Testis (tissue), 2 donors: ENCODE measurements at regions not wholly inside any gene's neighbourhood (a gene's known extent, or its start where the extent isn't known, plus 50 kb on each side); places are given as distances from the start of the nearest gene placed in this dataset.

Experiments
- DNase-seq: peaks from one replicate; pipeline ENCODE4 v3.0.0-alpha.2; 2019
- H3K27ac ChIP-seq, 2 donors: fragments of 200-600 bp; sonication (generic); one replicate each; pipeline ENCODE4 v1.5.1; 2019
- H3K27me3 ChIP-seq: fragments of 200-600 bp; sonication (generic); one replicate; pipeline ENCODE4 v1.5.1; 2019
- H3K36me3 ChIP-seq: fragments of 200-600 bp; sonication (generic); one replicate; pipeline ENCODE4 v1.5.1; 2017; ENCODE audit warnings: low read depth; ENCODE audit errors: missing control alignments
- H3K4me1 ChIP-seq: fragments of 200-600 bp; sonication (generic); one replicate; pipeline ENCODE4 v1.5.1; 2019
- H3K4me3 ChIP-seq, 2 donors: fragments of 200-600 bp; sonication (generic); one replicate each; pipeline ENCODE4 v1.5.1; 2017 to 2019
- H3K9me3 ChIP-seq: fragments of 200-600 bp; sonication (generic); one replicate; pipeline ENCODE4 v1.5.1; 2017
- CTCF ChIP-seq, 3 experiments: fragments of 450-650 bp in 2 of 3; fragments of 200-600 bp in 1 of 3; sonication (generic) in 1 of 3; IDR thresholded peaks; one replicate each; pipeline ENCODE4 v1.5.1; 2016 to 2019; ENCODE audit warnings: antibody characterized with exemption in 3 of 3, mild to moderate bottlenecking in 2 of 3, moderate library complexity in 1 of 3
- POLR2A ChIP-seq: fragments of 450-650 bp; IDR thresholded peaks from one replicate; pipeline ENCODE4 v1.6.1; 2017; ENCODE audit warnings: antibody characterized with exemption, mild to moderate bottlenecking, moderate library complexity
- WGBS, 2 donors: methylation state at CpG; one replicate each; pipeline ENCODE4 v1.1.5; 2018; 5-methylcytosine and 5-hydroxymethylcytosine counted together
- intact Hi-C: fragments of 100-400 bp; cut with DNase I; formaldehyde crosslinking; loops from one replicate; pipeline ENCODE4 v1.15.1; 2023; ENCODE audit warnings: low total_unique reads

GRCh38 chr5:82363524-82363923, 85.4 kb upstream of the RPS23 start:
- Histone ChIP-seq H3K9me3 (no peaks in the 10 kb centered on the region), H3K36me3 (no peaks in the 10 kb centered on the region), H3K4me1 (no peaks in the 10 kb centered on the region), H3K4me3 (no peak overlapping the region), H3K27ac (no peak overlapping the region), H3K27me3 (no peaks in the 10 kb centered on the region)
- 52 to 71% methylated on average over 4 of the region's 4 CpGs for WGBS, 2 donors
- TF ChIP-seq POLR2A = no peak
- no peak for TF ChIP-seq CTCF (IDR thresholded peaks at IDR 0.05)
- DNase-seq = no peak
- intact Hi-C loops = no loop called here

- 66 to 67% methylated on average over 6 of the region's 6 CpGs for WGBS, 2 donors
Observed at GRCh38 chr5:82362636-82363035, 84.5 kb upstream of the RPS23 start.

GRCh38 chr5:82360022-82360421, 81.9 kb upstream of the RPS23 start:
- Histone ChIP-seq H3K36me3 (no peaks in the 10 kb centered on the region), H3K9me3 (no peaks in the 10 kb centered on the region), H3K4me3 (no peak overlapping the region), H3K27ac (no peak overlapping the region), H3K4me1 (peaks cover 9% of the 10 kb centered on the region), H3K27me3 (no peaks in the 10 kb centered on the region)
- TF ChIP-seq CTCF (IDR thresholded peaks at IDR 0.05) (no peak), POLR2A (no peak)
- intact Hi-C loops = no loop called here
- DNase-seq = no peak
- WGBS, 2 donors = 81 to 91% methylated on average over 3 of the region's 3 CpGs

More at GRCh38 chr5:82362636-82363035, 84.5 kb upstream of the RPS23 start:
- Histone ChIP-seq H3K27me3 (no peaks in the 10 kb centered on the region), H3K36me3 (no peaks in the 10 kb centered on the region), H3K4me1 (peaks cover 1% of the 10 kb centered on the region), H3K9me3 (no peaks in the 10 kb centered on the region), H3K27ac (no peak overlapping the region), H3K4me3 (no peak overlapping the region)
- intact Hi-C loops = no loop called here
- DNase-seq = no peak
- TF ChIP-seq POLR2A (no peak), CTCF (IDR thresholded peaks at IDR 0.05) (no peak)

- Histone ChIP-seq H3K36me3 (no peaks in the 10 kb centered on the region), H3K27me3 (no peaks in the 10 kb centered on the region), H3K9me3 (no peaks in the 10 kb centered on the region), H3K4me3 (no peak overlapping the region), H3K4me1 (peaks cover 9% of the 10 kb centered on the region), H3K27ac (no peak overlapping the region)
- WGBS, 2 donors = 52 to 58% methylated on average over 3 of the region's 3 CpGs
- DNase-seq = no peak
- TF ChIP-seq CTCF (IDR thresholded peaks at IDR 0.05) (no peak), POLR2A (no peak)
- intact Hi-C loops = no loop called here
Observed at GRCh38 chr5:82359272-82359671, 81.1 kb upstream of the RPS23 start.

GRCh38 chr5:82358457-82358856, 80.3 kb upstream of the RPS23 start:
- WGBS, 2 donors = 95 to 96% methylated on average over 2 of the region's 2 CpGs
- H3K9me3 ChIP-seq = no peaks in the 10 kb centered on the region
- H3K4me3 ChIP-seq = no peak overlapping the region
- H3K36me3 ChIP-seq = no peaks in the 10 kb centered on the region
- no peak for TF ChIP-seq CTCF (IDR thresholded peaks at IDR 0.05)
- no peak for TF ChIP-seq POLR2A
- H3K27me3 ChIP-seq = no peaks in the 10 kb centered on the region
- peaks cover 9% of the 10 kb centered on the region for H3K4me1 ChIP-seq
- DNase-seq = no peak
- intact Hi-C loops = no loop called here
- no peak overlapping the region for H3K27ac ChIP-seq
